H9 (cell line): ENCODE measurements at regions not wholly inside any gene's neighbourhood (a gene's known extent, or its start where the extent isn't known, plus 50 kb on each side); places are given as distances from the start of the nearest gene placed in this dataset.

Experiments used
- DNase-seq: peaks from one replicate; pipeline ENCODE4 v3.0.0-alpha.2; 2017
- H2AFZ ChIP-seq: one replicate; pipeline ENCODE4 v1.6.1; 2013; ENCODE audit warnings: mild to moderate bottlenecking, low read length, control low read depth, moderate library complexity
- H2AK5ac ChIP-seq: 2 replicates; pipeline ENCODE4 v1.6.1; 2013; ENCODE audit warnings: low read length, control low read depth, mixed read lengths; ENCODE audit not compliant: insufficient read length
- H2BK120ac ChIP-seq: one replicate; pipeline ENCODE4 v1.6.1; 2013; ENCODE audit warnings: low read depth, mild to moderate bottlenecking, low read length, control low read depth, inconsistent platforms; ENCODE audit not compliant: poor library complexity, severe bottlenecking
- H2BK12ac ChIP-seq: 2 replicates; pipeline ENCODE4 v1.6.1; 2013; ENCODE audit warnings: low read length, control low read depth, mixed read lengths, low read depth; ENCODE audit not compliant: insufficient read length
- H2BK15ac ChIP-seq: 2 replicates; pipeline ENCODE4 v1.6.1; 2013; ENCODE audit warnings: low read depth, low read length, control low read depth
- H2BK20ac ChIP-seq: one replicate; pipeline ENCODE4 v1.6.1; 2013; ENCODE audit warnings: low read depth, mild to moderate bottlenecking, low read length, control low read depth, inconsistent platforms; ENCODE audit not compliant: poor library complexity, severe bottlenecking
- H2BK5ac ChIP-seq: 2 replicates; pipeline ENCODE4 v1.6.1; 2013; ENCODE audit warnings: low read length, control low read depth, mixed read lengths; ENCODE audit not compliant: insufficient read length
- H3K14ac ChIP-seq: 2 replicates; pipeline ENCODE4 v1.6.1; 2013; ENCODE audit warnings: low read length, control low read depth; ENCODE audit not compliant: insufficient read depth
- H3K18ac ChIP-seq: 2 replicates; pipeline ENCODE4 v1.6.1; 2013; ENCODE audit warnings: low read depth, mild to moderate bottlenecking, mixed read lengths, low read length, control low read depth; ENCODE audit not compliant: insufficient read length
- H3K23ac ChIP-seq: 2 replicates; pipeline ENCODE4 v1.6.1; 2013; ENCODE audit warnings: low read length, control low read depth, mixed read lengths, low read depth; ENCODE audit not compliant: insufficient read length
- H3K23me2 ChIP-seq: 2 replicates; pipeline ENCODE4 v1.6.1; 2013; ENCODE audit warnings: low read depth, mild to moderate bottlenecking, mixed read lengths, low read length, control low read depth; ENCODE audit not compliant: insufficient read length, poor library complexity, severe bottlenecking
- H3K27ac ChIP-seq: 2 replicates; pipeline ENCODE4 v1.5.1; 2013; ENCODE audit warnings: low read length, control low read depth, mixed read lengths, low read depth; ENCODE audit not compliant: insufficient read length
- H3K27me3 ChIP-seq: 2 replicates; pipeline ENCODE4 v1.6.1; 2013; ENCODE audit warnings: low read length, control low read depth, inconsistent platforms; ENCODE audit not compliant: insufficient read depth
- H3K4ac ChIP-seq: 2 replicates; pipeline ENCODE4 v1.6.1; 2013; ENCODE audit warnings: low read depth, mild to moderate bottlenecking, control low read depth, inconsistent platforms, low read length, moderate library complexity
- H3K4me1 ChIP-seq: 2 replicates; pipeline ENCODE4 v1.6.1; 2013; ENCODE audit warnings: low read length, control low read depth, inconsistent platforms; ENCODE audit not compliant: insufficient read depth
- H3K4me2 ChIP-seq: 2 replicates; pipeline ENCODE4 v1.6.1; 2013; ENCODE audit warnings: low read length, control low read depth, mixed read lengths; ENCODE audit not compliant: insufficient read length, insufficient read depth
- H3K56ac ChIP-seq: 2 replicates; pipeline ENCODE4 v1.6.1; 2013; ENCODE audit warnings: low read depth, mild to moderate bottlenecking, mixed read lengths, low read length, control low read depth; ENCODE audit not compliant: insufficient read length
- H3K79me1 ChIP-seq: 2 replicates; pipeline ENCODE4 v1.6.1; 2013; ENCODE audit warnings: low read depth, mild to moderate bottlenecking, moderate library complexity, low read length, control low read depth, inconsistent platforms; ENCODE audit not compliant: insufficient read depth, poor library complexity, severe bottlenecking
- H3K79me2 ChIP-seq: 2 replicates; pipeline ENCODE4 v1.6.1; 2013; ENCODE audit warnings: low read length, control low read depth, inconsistent platforms; ENCODE audit not compliant: insufficient read depth
- H3K9ac ChIP-seq: 2 replicates; pipeline ENCODE4 v1.6.1; 2013; ENCODE audit warnings: low read length, control low read depth, mixed read lengths; ENCODE audit not compliant: insufficient read length; ENCODE audit errors: extremely low read depth
- H3K9me3 ChIP-seq: one replicate; pipeline ENCODE4 v1.6.1; 2013; ENCODE audit warnings: low read depth, low read length, inconsistent platforms; ENCODE audit not compliant: control insufficient read depth
- H3T11ph ChIP-seq: one replicate; pipeline ENCODE4 v1.6.1; 2013; ENCODE audit warnings: mild to moderate bottlenecking, low read length, control low read depth, inconsistent platforms
- H4K20me1 ChIP-seq: one replicate; pipeline ENCODE4 v1.6.1; 2013; ENCODE audit not compliant: control insufficient read depth, insufficient read length, insufficient read depth
- H4K5ac ChIP-seq: 2 replicates; pipeline ENCODE4 v1.6.1; 2013; ENCODE audit warnings: low read depth, mild to moderate bottlenecking, mixed read lengths, low read length, control low read depth; ENCODE audit not compliant: insufficient read length
- H4K8ac ChIP-seq: replicated peaks from 2 replicates; pipeline ENCODE4 v1.6.1; 2013; ENCODE audit warnings: low read length, control low read depth, mixed read lengths, low read depth; ENCODE audit not compliant: insufficient read length
- H4K91ac ChIP-seq: 2 replicates; pipeline ENCODE4 v1.6.1; 2013; ENCODE audit warnings: low read depth, mild to moderate bottlenecking, moderate library complexity, mixed read lengths, low read length, control low read depth; ENCODE audit not compliant: insufficient read length
- H3K27ac Mint-ChIP-seq, 3 experiments: 2 replicates in 2 of 3; 3 replicates in 1 of 3; pipeline ENCODE4 v1.8.0; 2020 to 2021; ENCODE audit warnings: mixed read lengths in 3 of 3, mild to moderate bottlenecking in 1 of 3, moderate library complexity in 1 of 3
- H3K27me3 Mint-ChIP-seq: 2 replicates; pipeline ENCODE4 v1.8.0; 2021; ENCODE audit warnings: low read depth, mild to moderate bottlenecking, moderate library complexity, mixed read lengths
- H3K36me3 Mint-ChIP-seq, 3 experiments: 2 replicates in 2 of 3; 3 replicates in 1 of 3; pipeline ENCODE4 v1.8.0; 2020 to 2021; ENCODE audit warnings: low read depth in 3 of 3, mixed read lengths in 3 of 3; ENCODE audit not compliant: insufficient read depth in 1 of 3
- H3K4me1 Mint-ChIP-seq, 2 experiments: 2 replicates each; pipeline ENCODE4 v1.8.0; 2020; ENCODE audit warnings: mixed read lengths in 2 of 2
- H3K4me3 Mint-ChIP-seq, 2 experiments: 2 replicates in 1 of 2; 3 replicates in 1 of 2; pipeline ENCODE4 v1.8.0; 2020 to 2021; ENCODE audit warnings: mild to moderate bottlenecking in 2 of 2, mixed read lengths in 2 of 2, moderate library complexity in 1 of 2
- H3K9me3 Mint-ChIP-seq, 2 experiments: 2 replicates in 1 of 2; 3 replicates in 1 of 2; pipeline ENCODE4 v1.8.0; 2020; ENCODE audit warnings: mild to moderate bottlenecking in 2 of 2, mixed read lengths in 2 of 2, moderate library complexity in 1 of 2
- CTCF ChIP-seq: fragments of 200-600 bp; sonication (generic); conservative IDR thresholded peaks from 3 replicates; pipeline ENCODE4 v1.8.0; 2021; ENCODE audit warnings: antibody characterized with exemption, mild to moderate bottlenecking
- WGBS: extraction: QIAGEN DNeasy Blood & Tissue Kit; methylation state at CpG from one replicate; pipeline ENCODE4 v1.1.7; 2013; ENCODE audit warnings: missing lambda C conversion rate, low lambda C conversion rate, mixed read lengths; ENCODE audit not compliant: insufficient read length; ENCODE audit errors: extremely low coverage; 5-methylcytosine and 5-hydroxymethylcytosine counted together

GRCh38 chr9:79360387-79361347 is 211.1 kb upstream of the TLE4 start:
- Histone ChIP-seq H2BK15ac (no peak overlapping the region), H3K27ac (no peak overlapping the region), H4K8ac (no peak overlapping the region), H3K56ac (no peak overlapping the region), H2BK5ac (no peak overlapping the region), H4K91ac (no peak overlapping the region), H3K79me2 (no peaks in the 10 kb centered on the region), H2AFZ (no peak overlapping the region), H3T11ph (no peak overlapping the region), H3K23ac (no peak overlapping the region), H4K5ac (no peak overlapping the region), H3K14ac (no peak overlapping the region), H4K20me1 (no peaks in the 10 kb centered on the region), H3K9ac (no peak overlapping the region), H2BK12ac (no peak overlapping the region), H2BK20ac (no peak overlapping the region), H3K79me1 (no peaks in the 10 kb centered on the region), H3K4me1 (peaks cover 5% of the 10 kb centered on the region; the same call in 1 of the 2 replicates), H3K9me3 (no peaks in the 10 kb centered on the region), H3K18ac (no peak overlapping the region), H2AK5ac (no peak overlapping the region), H2BK120ac (no peak overlapping the region), H3K23me2 (no peaks in the 10 kb centered on the region), H3K4me2 (no peak overlapping the region), H3K4ac (no peak overlapping the region), H3K27me3 (no peaks in the 10 kb centered on the region)
- H3K4me3 Mint-ChIP-seq: no peak overlapping the region; a peak in 3 of 5 replicates
- no peaks in the 10 kb centered on the region for H3K36me3 Mint-ChIP-seq
- WGBS: no CpG with 5 or more reads among the region's 5 CpGs
- peaks cover 44% of the 10 kb centered on the region for H3K27me3 Mint-ChIP-seq
- H3K9me3 Mint-ChIP-seq: no peaks in the 10 kb centered on the region; a peak in 1 of 5 replicates
- TF ChIP-seq CTCF: no peak
- peak; percentile 43 for DNase-seq
- H3K27ac Mint-ChIP-seq: no peak overlapping the region; a peak in 1 of 7 replicates
- H3K4me1 Mint-ChIP-seq: peaks cover 36 to 38% of the 10 kb centered on the region in 2 experiments
